GM23338 (cell line): ENCODE measurements at regions not wholly inside any gene's neighbourhood (a gene's known extent, or its start where the extent isn't known, plus 50 kb on each side); places are given as distances from the start of the nearest gene placed in this dataset.

Experiments
- ATAC-seq: fragments of 200-7000 bp; cut with Tn5 transposase; 3 replicates; pipeline ENCODE4 v1.9.1; 2020
- DNase-seq: peaks from one replicate; pipeline ENCODE4 v3.0.0-alpha.2; 2015; ENCODE audit warnings: low spot score
- H2AFZ ChIP-seq: fragments of 200-600 bp; sonication (generic); 2 replicates; pipeline ENCODE4 v1.8.0; 2016; ENCODE audit warnings: antibody characterized with exemption, mild to moderate bottlenecking, moderate library complexity
- H3F3A ChIP-seq: fragments of 200-600 bp; sonication (generic); replicated peaks from 2 replicates; pipeline ENCODE4 v1.8.0; 2017; ENCODE audit warnings: antibody characterized with exemption, mixed run types, low read depth
- H3K27ac ChIP-seq: fragments of 200-600 bp; sonication (generic); 2 replicates; pipeline ENCODE4 v1.6.1; 2016; ENCODE audit warnings: low read depth
- H3K27me3 ChIP-seq: fragments of 200-600 bp; sonication (generic); 2 replicates; pipeline ENCODE4 v1.8.0; 2016; ENCODE audit warnings: mild to moderate bottlenecking, mixed run types, moderate library complexity; ENCODE audit not compliant: insufficient read depth
- H3K36me3 ChIP-seq: fragments of 200-600 bp; sonication (generic); 2 replicates; pipeline ENCODE4 v1.8.0; 2016; ENCODE audit warnings: mild to moderate bottlenecking; ENCODE audit not compliant: insufficient read depth
- H3K4me1 ChIP-seq: fragments of 200-600 bp; sonication (generic); 2 replicates; pipeline ENCODE4 v1.8.0; 2016; ENCODE audit warnings: mild to moderate bottlenecking, moderate library complexity; ENCODE audit not compliant: insufficient read depth
- H3K4me2 ChIP-seq: fragments of 200-600 bp; sonication (generic); 2 replicates; pipeline ENCODE4 v1.7.1; 2017; ENCODE audit warnings: mixed run types
- H3K4me3 ChIP-seq: fragments of 200-600 bp; sonication (generic); 2 replicates; pipeline ENCODE4 v1.6.1; 2016; ENCODE audit warnings: mixed run types
- H3K79me2 ChIP-seq: fragments of 200-600 bp; sonication (generic); replicated peaks from 2 replicates; pipeline ENCODE4 v1.8.0; 2017; ENCODE audit warnings: mild to moderate bottlenecking; ENCODE audit not compliant: insufficient read depth
- H3K9me2 ChIP-seq: fragments of 200-600 bp; sonication (generic); 2 replicates; pipeline ENCODE4 v1.8.0; 2017; ENCODE audit not compliant: insufficient read depth
- H4K20me1 ChIP-seq: fragments of 200-600 bp; sonication (generic); replicated peaks from 2 replicates; pipeline ENCODE4 v1.8.0; 2017; ENCODE audit warnings: mild to moderate bottlenecking; ENCODE audit not compliant: insufficient read depth
- H3K27ac Mint-ChIP-seq: 2 replicates; pipeline ENCODE4 v1.8.0; 2020; ENCODE audit warnings: inconsistent platforms, mild to moderate bottlenecking, moderate library complexity, mixed read lengths
- H3K27me3 Mint-ChIP-seq: 3 replicates; pipeline ENCODE4 v1.8.0; 2022; ENCODE audit warnings: low read depth, mild to moderate bottlenecking, moderate library complexity, mixed read lengths, inconsistent platforms; ENCODE audit not compliant: insufficient read depth, poor library complexity
- H3K36me3 Mint-ChIP-seq: 3 replicates; pipeline ENCODE4 v1.8.0; 2021; ENCODE audit warnings: low read depth, mild to moderate bottlenecking, inconsistent platforms, moderate library complexity, mixed read lengths
- H3K4me1 Mint-ChIP-seq: 3 replicates; pipeline ENCODE4 v1.8.0; 2020; ENCODE audit warnings: mild to moderate bottlenecking, inconsistent platforms, mixed read lengths
- H3K4me3 Mint-ChIP-seq: 3 replicates; pipeline ENCODE4 v1.8.0; 2021; ENCODE audit warnings: moderate library complexity, mild to moderate bottlenecking, inconsistent platforms, mixed read lengths
- H3K9me3 Mint-ChIP-seq: 3 replicates; pipeline ENCODE4 v1.8.0; 2020; ENCODE audit warnings: moderate library complexity, mild to moderate bottlenecking, inconsistent platforms, mixed read lengths
- EZH2 ChIP-seq: fragments of 200-600 bp; sonication (generic); IDR thresholded peaks from one replicate; pipeline ENCODE4 v1.8.0; 2017; ENCODE audit warnings: antibody characterized with exemption, mild to moderate bottlenecking, low read depth; ENCODE audit not compliant: unreplicated experiment
- EZH2phosphoT487 ChIP-seq: fragments of 200-600 bp; sonication (generic); IDR thresholded peaks from one replicate; pipeline ENCODE4 v1.8.1; 2018; ENCODE audit warnings: antibody characterized with exemption; ENCODE audit not compliant: unreplicated experiment
- JUNB ChIP-seq: IDR thresholded peaks from one replicate; pipeline ENCODE4 v1.6.1; 2016; ENCODE audit warnings: antibody characterized with exemption; ENCODE audit not compliant: unreplicated experiment
- NANOG ChIP-seq: IDR thresholded peaks from 2 replicates; pipeline ENCODE4 v1.6.1; 2016; ENCODE audit warnings: antibody characterized with exemption, borderline replicate concordance
- POLR2AphosphoS5 ChIP-seq: IDR thresholded peaks from 2 replicates; pipeline ENCODE4 v1.6.1; 2016; ENCODE audit warnings: antibody characterized with exemption, low read depth
- STAT1 ChIP-seq: IDR thresholded peaks from one replicate; pipeline ENCODE4 v1.6.1; 2016; ENCODE audit warnings: antibody characterized with exemption; ENCODE audit not compliant: unreplicated experiment
- ZNF114 ChIP-seq: fragments of 250-450 bp; sonication (Bioruptor Pico); IDR thresholded peaks from 2 replicates; pipeline ENCODE4 v1.5.0; 2020; ENCODE audit warnings: mild to moderate bottlenecking, moderate library complexity
- ZNF331 ChIP-seq: fragments of 250-450 bp; sonication (Bioruptor Pico); IDR thresholded peaks from 2 replicates; pipeline ENCODE4 v1.5.0; 2020; ENCODE audit warnings: low read depth, mild to moderate bottlenecking, moderate library complexity
- TF ChIP-seq, protein P1 (sequence below): IDR thresholded peaks from 2 replicates; pipeline ENCODE4 v1.6.1; 2016; ENCODE audit warnings: antibody characterized with exemption
- TF ChIP-seq, protein P2 (sequence below), 2 experiments: fragments of 200-600 bp in 1 of 2; sonication (generic) in 1 of 2; conservative IDR thresholded peaks; 2 replicates each; pipeline versions ENCODE4 v1.5.1 to v1.6.1; 2016 to 2017; ENCODE audit warnings: antibody characterized with exemption in 2 of 2, low read depth in 2 of 2, mild to moderate bottlenecking in 2 of 2, moderate library complexity in 1 of 2
- TF ChIP-seq, protein P3 (sequence below): IDR thresholded peaks from one replicate; pipeline ENCODE4 v1.6.1; 2018; ENCODE audit warnings: antibody characterized with exemption; ENCODE audit not compliant: unreplicated experiment

DNA sequence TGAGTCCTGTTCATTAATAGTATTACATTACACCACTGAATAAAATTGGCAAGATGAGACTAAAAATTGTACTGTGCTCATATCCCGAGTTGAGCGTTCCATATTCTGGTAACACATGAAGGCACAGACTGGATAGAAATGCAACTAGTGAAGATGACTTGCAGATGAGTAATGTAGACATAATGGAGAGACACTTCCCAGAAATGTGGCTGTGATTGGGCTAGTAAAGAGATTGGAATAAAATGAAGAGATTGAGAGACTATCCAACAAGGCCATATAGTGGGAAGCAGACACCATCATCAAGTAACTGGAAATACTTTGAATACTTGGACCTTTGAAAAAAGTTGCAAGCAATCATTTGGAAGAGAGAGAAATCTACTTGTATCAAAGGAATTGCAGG lies 77.3 kb downstream of the DCAF8L1 start:
- Histone ChIP-seq H3K79me2 (no peaks in the 10 kb centered on the region), H3K27me3 (no peaks in the 10 kb centered on the region), H3K4me3 (no peak overlapping the region), H3K9me2 (no peaks in the 10 kb centered on the region), H3K4me2 (no peak overlapping the region), H4K20me1 (no peaks in the 10 kb centered on the region), H3K36me3 (no peaks in the 10 kb centered on the region), H2AFZ (no peak overlapping the region), H3F3A (no peaks in the 10 kb centered on the region), H3K4me1 (no peaks in the 10 kb centered on the region), H3K27ac (no peak overlapping the region)
- Mint-ChIP-seq H3K9me3 (no peaks in the 10 kb centered on the region), H3K27ac (no peak overlapping the region), H3K4me1 (no peaks in the 10 kb centered on the region), H3K4me3 (no peak overlapping the region), H3K27me3 (no peaks in the 10 kb centered on the region), H3K36me3 (no peaks in the 10 kb centered on the region)
- DNase-seq (no peak), ATAC-seq (no peak)
- TF ChIP-seq, protein P1, sequence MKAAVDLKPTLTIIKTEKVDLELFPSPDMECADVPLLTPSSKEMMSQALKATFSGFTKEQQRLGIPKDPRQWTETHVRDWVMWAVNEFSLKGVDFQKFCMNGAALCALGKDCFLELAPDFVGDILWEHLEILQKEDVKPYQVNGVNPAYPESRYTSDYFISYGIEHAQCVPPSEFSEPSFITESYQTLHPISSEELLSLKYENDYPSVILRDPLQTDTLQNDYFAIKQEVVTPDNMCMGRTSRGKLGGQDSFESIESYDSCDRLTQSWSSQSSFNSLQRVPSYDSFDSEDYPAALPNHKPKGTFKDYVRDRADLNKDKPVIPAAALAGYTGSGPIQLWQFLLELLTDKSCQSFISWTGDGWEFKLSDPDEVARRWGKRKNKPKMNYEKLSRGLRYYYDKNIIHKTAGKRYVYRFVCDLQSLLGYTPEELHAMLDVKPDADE = no peak
- TF ChIP-seq POLR2AphosphoS5 (no peak), STAT1 (no peak), NANOG (no peak), ZNF331 (CRISPR knock-in tag) (no peak), EZH2 (no peak), JUNB (no peak)
- TF ChIP-seq, protein P2, sequence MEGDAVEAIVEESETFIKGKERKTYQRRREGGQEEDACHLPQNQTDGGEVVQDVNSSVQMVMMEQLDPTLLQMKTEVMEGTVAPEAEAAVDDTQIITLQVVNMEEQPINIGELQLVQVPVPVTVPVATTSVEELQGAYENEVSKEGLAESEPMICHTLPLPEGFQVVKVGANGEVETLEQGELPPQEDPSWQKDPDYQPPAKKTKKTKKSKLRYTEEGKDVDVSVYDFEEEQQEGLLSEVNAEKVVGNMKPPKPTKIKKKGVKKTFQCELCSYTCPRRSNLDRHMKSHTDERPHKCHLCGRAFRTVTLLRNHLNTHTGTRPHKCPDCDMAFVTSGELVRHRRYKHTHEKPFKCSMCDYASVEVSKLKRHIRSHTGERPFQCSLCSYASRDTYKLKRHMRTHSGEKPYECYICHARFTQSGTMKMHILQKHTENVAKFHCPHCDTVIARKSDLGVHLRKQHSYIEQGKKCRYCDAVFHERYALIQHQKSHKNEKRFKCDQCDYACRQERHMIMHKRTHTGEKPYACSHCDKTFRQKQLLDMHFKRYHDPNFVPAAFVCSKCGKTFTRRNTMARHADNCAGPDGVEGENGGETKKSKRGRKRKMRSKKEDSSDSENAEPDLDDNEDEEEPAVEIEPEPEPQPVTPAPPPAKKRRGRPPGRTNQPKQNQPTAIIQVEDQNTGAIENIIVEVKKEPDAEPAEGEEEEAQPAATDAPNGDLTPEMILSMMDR (conservative IDR thresholded peaks at IDR 0.05; ENCODE audit: low read depth in 2 of 2) = no peak
- TF ChIP-seq, protein P3, sequence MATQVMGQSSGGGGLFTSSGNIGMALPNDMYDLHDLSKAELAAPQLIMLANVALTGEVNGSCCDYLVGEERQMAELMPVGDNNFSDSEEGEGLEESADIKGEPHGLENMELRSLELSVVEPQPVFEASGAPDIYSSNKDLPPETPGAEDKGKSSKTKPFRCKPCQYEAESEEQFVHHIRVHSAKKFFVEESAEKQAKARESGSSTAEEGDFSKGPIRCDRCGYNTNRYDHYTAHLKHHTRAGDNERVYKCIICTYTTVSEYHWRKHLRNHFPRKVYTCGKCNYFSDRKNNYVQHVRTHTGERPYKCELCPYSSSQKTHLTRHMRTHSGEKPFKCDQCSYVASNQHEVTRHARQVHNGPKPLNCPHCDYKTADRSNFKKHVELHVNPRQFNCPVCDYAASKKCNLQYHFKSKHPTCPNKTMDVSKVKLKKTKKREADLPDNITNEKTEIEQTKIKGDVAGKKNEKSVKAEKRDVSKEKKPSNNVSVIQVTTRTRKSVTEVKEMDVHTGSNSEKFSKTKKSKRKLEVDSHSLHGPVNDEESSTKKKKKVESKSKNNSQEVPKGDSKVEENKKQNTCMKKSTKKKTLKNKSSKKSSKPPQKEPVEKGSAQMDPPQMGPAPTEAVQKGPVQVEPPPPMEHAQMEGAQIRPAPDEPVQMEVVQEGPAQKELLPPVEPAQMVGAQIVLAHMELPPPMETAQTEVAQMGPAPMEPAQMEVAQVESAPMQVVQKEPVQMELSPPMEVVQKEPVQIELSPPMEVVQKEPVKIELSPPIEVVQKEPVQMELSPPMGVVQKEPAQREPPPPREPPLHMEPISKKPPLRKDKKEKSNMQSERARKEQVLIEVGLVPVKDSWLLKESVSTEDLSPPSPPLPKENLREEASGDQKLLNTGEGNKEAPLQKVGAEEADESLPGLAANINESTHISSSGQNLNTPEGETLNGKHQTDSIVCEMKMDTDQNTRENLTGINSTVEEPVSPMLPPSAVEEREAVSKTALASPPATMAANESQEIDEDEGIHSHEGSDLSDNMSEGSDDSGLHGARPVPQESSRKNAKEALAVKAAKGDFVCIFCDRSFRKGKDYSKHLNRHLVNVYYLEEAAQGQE = no peak

DNA sequence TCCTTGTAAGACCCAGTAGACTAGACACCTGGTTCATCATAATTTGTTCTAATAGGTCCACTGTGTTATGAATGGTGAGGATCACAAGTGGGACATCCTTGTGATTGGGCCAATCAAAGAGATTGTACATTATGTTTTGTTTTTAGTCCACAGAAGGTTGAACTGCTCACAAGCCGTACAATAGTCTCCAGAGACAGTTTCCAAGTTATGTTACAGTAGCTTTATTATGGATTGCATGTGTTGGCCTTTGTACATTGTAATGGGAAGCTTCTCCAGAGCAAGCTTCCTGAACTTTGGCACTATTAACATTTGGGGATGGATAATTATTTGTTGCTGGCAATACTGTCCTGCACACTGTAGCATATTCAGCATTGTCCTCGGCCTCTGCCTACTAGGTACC lies 86.1 kb downstream of the MAGEB10 start:
- Histone ChIP-seq H3K4me2 (no peak overlapping the region), H2AFZ (no peak overlapping the region), H3F3A (no peaks in the 10 kb centered on the region), H3K4me3 (no peak overlapping the region), H3K4me1 (no peaks in the 10 kb centered on the region), H3K27me3 (no peaks in the 10 kb centered on the region), H3K36me3 (no peaks in the 10 kb centered on the region), H3K27ac (no peak overlapping the region), H3K79me2 (no peaks in the 10 kb centered on the region), H4K20me1 (no peaks in the 10 kb centered on the region), H3K9me2 (no peaks in the 10 kb centered on the region)
- Mint-ChIP-seq H3K36me3 (no peaks in the 10 kb centered on the region), H3K4me3 (no peak overlapping the region), H3K27me3 (no peaks in the 10 kb centered on the region), H3K27ac (no peak overlapping the region), H3K4me1 (no peaks in the 10 kb centered on the region), H3K9me3 (no peaks in the 10 kb centered on the region)
- no peak for ATAC-seq
- no peak for DNase-seq
- TF ChIP-seq ZNF331 (CRISPR knock-in tag) (no peak), NANOG (no peak), EZH2phosphoT487 (no peak), POLR2AphosphoS5 (no peak), ZNF114 (no peak)
- TF ChIP-seq, protein P1 = no peak
